ENCODE measurements at regions not wholly inside any gene's neighbourhood (a gene's known extent, or its start where the extent isn't known, plus 50 kb on each side); places are given as distances from the start of the nearest gene placed in this dataset.

DNA sequence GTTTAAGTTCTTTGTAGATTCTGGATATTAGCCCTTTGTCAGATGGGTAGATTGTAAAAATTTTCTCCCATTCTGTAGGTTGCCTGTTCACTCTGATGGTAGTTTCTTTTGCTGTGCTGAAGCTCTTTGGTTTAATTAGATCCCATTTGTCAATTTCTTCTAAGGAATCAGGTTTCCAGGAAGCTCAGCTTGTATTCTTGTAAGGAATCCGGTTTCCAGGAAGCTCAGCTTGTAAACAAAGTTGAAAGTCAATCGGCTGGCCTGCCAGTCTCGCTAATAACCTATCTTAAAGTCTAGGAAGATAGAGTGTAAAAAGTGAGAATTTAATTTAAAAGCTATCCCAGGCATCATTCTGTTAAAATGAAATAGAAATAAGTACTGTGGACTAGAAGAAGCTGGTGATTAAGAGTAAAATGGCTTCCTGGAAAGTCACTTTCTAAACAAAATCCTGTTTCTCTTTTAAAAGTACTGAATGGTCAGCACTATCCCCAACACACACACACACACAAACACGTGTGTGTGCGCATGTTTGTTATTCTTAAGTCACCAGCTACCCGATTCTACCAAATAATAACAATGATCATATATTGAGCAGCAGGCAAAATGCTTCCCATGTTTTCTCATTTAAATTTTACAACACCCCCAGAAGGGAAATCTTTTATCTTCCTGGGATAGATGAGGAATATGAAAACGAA is 171.7 kb downstream of the PAPSS1 start:
- no peak overlapping the region for H3K4me3 Mint-ChIP-seq
- H3K27ac Mint-ChIP-seq, result no peak overlapping the region
- POLR2A ChIA-PET, result no interaction called here
- H2AFZ ChIP-seq (ENCODE audit: insufficient read depth, low read depth, low read length, poor library complexity, severe bottlenecking), result no peak overlapping the region
- H3K4me1 ChIP-seq (ENCODE audit: control insufficient read depth in 2 of 2, insufficient read depth in 2 of 2, low read length in 2 of 2), result no peaks in the 10 kb centered on the region
- no peaks in the 10 kb centered on the region for H3K9me3 Mint-ChIP-seq (ENCODE audit: insufficient read depth)
- no peak overlapping the region for H3K9ac ChIP-seq (ENCODE audit: low read length)
- no peaks in the 10 kb centered on the region for H4K20me1 ChIP-seq (ENCODE audit: control insufficient read depth, insufficient read depth, low read length, poor library complexity, severe bottlenecking)
- ATAC-seq (ENCODE audit: low read depth) (no peak), DNase-seq (no peak)
- CTCF ChIA-PET, result no interaction called here
- H3K27ac ChIP-seq (ENCODE audit: low read length in 2 of 2), result no peak overlapping the region
- TF ChIP-seq, protein P1, sequence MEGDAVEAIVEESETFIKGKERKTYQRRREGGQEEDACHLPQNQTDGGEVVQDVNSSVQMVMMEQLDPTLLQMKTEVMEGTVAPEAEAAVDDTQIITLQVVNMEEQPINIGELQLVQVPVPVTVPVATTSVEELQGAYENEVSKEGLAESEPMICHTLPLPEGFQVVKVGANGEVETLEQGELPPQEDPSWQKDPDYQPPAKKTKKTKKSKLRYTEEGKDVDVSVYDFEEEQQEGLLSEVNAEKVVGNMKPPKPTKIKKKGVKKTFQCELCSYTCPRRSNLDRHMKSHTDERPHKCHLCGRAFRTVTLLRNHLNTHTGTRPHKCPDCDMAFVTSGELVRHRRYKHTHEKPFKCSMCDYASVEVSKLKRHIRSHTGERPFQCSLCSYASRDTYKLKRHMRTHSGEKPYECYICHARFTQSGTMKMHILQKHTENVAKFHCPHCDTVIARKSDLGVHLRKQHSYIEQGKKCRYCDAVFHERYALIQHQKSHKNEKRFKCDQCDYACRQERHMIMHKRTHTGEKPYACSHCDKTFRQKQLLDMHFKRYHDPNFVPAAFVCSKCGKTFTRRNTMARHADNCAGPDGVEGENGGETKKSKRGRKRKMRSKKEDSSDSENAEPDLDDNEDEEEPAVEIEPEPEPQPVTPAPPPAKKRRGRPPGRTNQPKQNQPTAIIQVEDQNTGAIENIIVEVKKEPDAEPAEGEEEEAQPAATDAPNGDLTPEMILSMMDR (IDR thresholded peaks at IDR 0.05), result no peak
- TF ChIP-seq EZH2 (IDR thresholded peaks at IDR 0.05; ENCODE audit: borderline replicate concordance, insufficient read depth, low read depth, low read length, poor library complexity, severe bottlenecking), result no peak
- no CpG with 5 or more reads among the region's 7 CpGs for WGBS (ENCODE audit: insufficient coverage)
- no peaks in the 10 kb centered on the region for H3K4me1 Mint-ChIP-seq
- H3K9me3 ChIP-seq (ENCODE audit: control extremely low read depth in 1 of 3, control insufficient read depth in 2 of 3, insufficient read depth in 1 of 3, low read length in 2 of 3), result no peaks in the 10 kb centered on the region
- no peak overlapping the region for H3K4me2 ChIP-seq (replicated peaks; ENCODE audit: low read depth, low read length, poor library complexity, severe bottlenecking)
- intact Hi-C loops (cut with micrococcal nuclease), result no loop called here
- no peaks in the 10 kb centered on the region for H3K36me3 ChIP-seq (replicated peaks in 1 of 2; ENCODE audit: control extremely low read depth in 1 of 2, control insufficient read depth in 1 of 2, extremely low read depth in 1 of 2, insufficient read depth in 2 of 2, low read length in 1 of 2)
- no peak overlapping the region for H3K4me3 ChIP-seq (ENCODE audit: control extremely low read depth in 1 of 5, extremely low read depth in 1 of 5, insufficient read depth in 1 of 5, low read depth in 2 of 5, low read length in 4 of 5)
- H3K79me2 ChIP-seq (ENCODE audit: control insufficient read depth, insufficient read depth, low read length), result no peaks in the 10 kb centered on the region
- no peaks in the 10 kb centered on the region for H3K27me3 ChIP-seq (replicated peaks in 1 of 4; ENCODE audit: control extremely low read depth in 1 of 4, control insufficient read depth in 3 of 4, insufficient read depth in 4 of 4, low read length in 3 of 4)
- no peaks in the 10 kb centered on the region for H3K27me3 Mint-ChIP-seq

DNA sequence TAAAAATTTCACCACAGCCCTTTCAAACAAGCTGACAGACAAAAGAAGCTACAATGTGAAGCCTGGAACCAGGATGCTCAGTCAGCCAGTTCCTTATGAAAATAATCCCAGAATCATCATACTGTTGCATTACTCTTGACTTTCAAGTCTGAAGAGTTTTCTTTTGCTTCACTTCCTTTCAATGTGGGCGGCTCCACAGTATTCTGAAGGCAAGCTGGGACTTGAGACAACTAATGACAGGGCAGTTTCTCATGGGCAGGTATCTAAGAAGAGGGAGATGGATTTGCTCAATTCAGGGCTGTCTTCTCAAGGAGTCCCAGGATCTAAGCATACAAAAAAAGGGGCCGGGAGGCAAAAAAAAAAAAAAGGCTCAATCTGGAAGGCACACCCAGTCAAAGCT is 173.4 kb downstream of the PAPSS1 start:
- Histone ChIP-seq H3K27ac (ENCODE audit: low read length in 2 of 2) (no peak overlapping the region), H4K20me1 (ENCODE audit: control insufficient read depth, insufficient read depth, low read length, poor library complexity, severe bottlenecking) (no peaks in the 10 kb centered on the region), H3K4me2 (replicated peaks; ENCODE audit: low read depth, low read length, poor library complexity, severe bottlenecking) (no peak overlapping the region), H3K36me3 (replicated peaks in 1 of 2; ENCODE audit: control extremely low read depth in 1 of 2, control insufficient read depth in 1 of 2, extremely low read depth in 1 of 2, insufficient read depth in 2 of 2, low read length in 1 of 2) (no peaks in the 10 kb centered on the region), H3K9ac (ENCODE audit: low read length) (no peak overlapping the region), H3K27me3 (replicated peaks in 1 of 4; ENCODE audit: control extremely low read depth in 1 of 4, control insufficient read depth in 3 of 4, insufficient read depth in 4 of 4, low read length in 3 of 4) (no peaks in the 10 kb centered on the region), H3K79me2 (ENCODE audit: control insufficient read depth, insufficient read depth, low read length) (no peaks in the 10 kb centered on the region), H3K9me3 (ENCODE audit: control extremely low read depth in 1 of 3, control insufficient read depth in 2 of 3, insufficient read depth in 1 of 3, low read length in 2 of 3) (no peaks in the 10 kb centered on the region), H3K4me1 (ENCODE audit: control insufficient read depth in 2 of 2, insufficient read depth in 2 of 2, low read length in 2 of 2) (no peaks in the 10 kb centered on the region), H2AFZ (ENCODE audit: insufficient read depth, low read depth, low read length, poor library complexity, severe bottlenecking) (no peak overlapping the region), H3K4me3 (ENCODE audit: control extremely low read depth in 1 of 5, extremely low read depth in 1 of 5, insufficient read depth in 1 of 5, low read depth in 2 of 5, low read length in 4 of 5) (no peak overlapping the region)
- H3K4me1 Mint-ChIP-seq, result no peaks in the 10 kb centered on the region
- intact Hi-C loops (cut with micrococcal nuclease), result no loop called here
- no peaks in the 10 kb centered on the region for H3K9me3 Mint-ChIP-seq (ENCODE audit: insufficient read depth)
- no peak overlapping the region for H3K27ac Mint-ChIP-seq
- ChIA-PET POLR2A (no interaction called here), CTCF (no interaction called here)
- no peak for ATAC-seq (ENCODE audit: low read depth)
- no peak for DNase-seq
- no peak overlapping the region for H3K4me3 Mint-ChIP-seq
- no CpG with 5 or more reads among the region's 2 CpGs for WGBS (ENCODE audit: insufficient coverage)
- TF ChIP-seq EZH2 (IDR thresholded peaks at IDR 0.05; ENCODE audit: borderline replicate concordance, insufficient read depth, low read depth, low read length, poor library complexity, severe bottlenecking), result no peak
- TF ChIP-seq, protein P1 (IDR thresholded peaks at IDR 0.05), result no peak
- H3K27me3 Mint-ChIP-seq, result peaks cover under 1% of the 10 kb centered on the region

Data from B cell (primary cell).